Esophagus muscularis mucosa (tissue), 4 donors: ENCODE measurements at regions not wholly inside any gene's neighbourhood (a gene's known extent, or its start where the extent isn't known, plus 50 kb on each side); places are given as distances from the start of the nearest gene placed in this dataset.

Source experiments
- CTCF ChIP-seq, 3 experiments: fragments of 200-600 bp in 2 of 3; fragments of 450-650 bp in 1 of 3; sonication (generic) in 2 of 3; IDR thresholded peaks; one replicate each; pipeline ENCODE4 v1.5.1; 2017 to 2019; ENCODE audit warnings: antibody characterized with exemption in 3 of 3, mild to moderate bottlenecking in 2 of 3, moderate library complexity in 1 of 3
- EP300 ChIP-seq: sonication (generic); formaldehyde crosslinking; IDR thresholded peaks from one replicate; pipeline ENCODE4 v1.6.1; 2017; ENCODE audit warnings: antibody characterized with exemption
- POLR2A ChIP-seq: fragments of 450-650 bp; IDR thresholded peaks from one replicate; pipeline ENCODE4 v1.6.1; 2017; ENCODE audit warnings: antibody characterized with exemption, moderate library complexity, mild to moderate bottlenecking, low read depth

- TF ChIP-seq POLR2A (no peak), CTCF (IDR thresholded peaks at IDR 0.05) (no peak), EP300 (no peak)
These were observed 119.3 kb upstream of the AP1S2 start for GRCh38 chrX:15973946-15974345.
